OCI-LY7 (cell line): ENCODE measurements at regions not wholly inside any gene's neighbourhood (a gene's known extent, or its start where the extent isn't known, plus 50 kb on each side); places are given as distances from the start of the nearest gene placed in this dataset.

Source experiments
- BruUV-seq: library from RNA; stranded (reverse); fragments of 400-500 nt; replicated peaks from 2 replicates; lab custom pipeline; 2021; lab: Mats Ljungman, UMichigan
- CTCF ChIA-PET: fragments of 300-600 bp; sonication (Branson Sonifier 250); formaldehyde crosslinking; loops from one replicate; lab custom pipeline; 2022; ENCODE audit warnings: antibody characterized with exemption; ENCODE audit not compliant: unreplicated experiment; lab: Charles Lee
- POLR2A ChIA-PET: fragments of 300-600 bp; sonication (Branson Sonifier 250); formaldehyde crosslinking; loops from one replicate; lab custom pipeline; 2022; ENCODE audit warnings: antibody characterized with exemption; lab: Charles Lee
- DNase-seq: peaks from one replicate; pipeline ENCODE4 v3.0.0-alpha.2; 2015; ENCODE audit warnings: low spot score
- H2AFZ ChIP-seq: fragments of 200-600 bp; sonication (generic), shearing (Covaris generic); 2 replicates; pipeline ENCODE4 v1.6.1; 2014; ENCODE audit warnings: mild to moderate bottlenecking, antibody characterized with exemption, low read length, moderate library complexity
- H3K27ac ChIP-seq: fragments of 200-600 bp; sonication (generic); 2 replicates; pipeline ENCODE4 v1.5.1; 2014; ENCODE audit warnings: mixed run types, low read depth, mild to moderate bottlenecking, moderate library complexity, low read length, inconsistent platforms; ENCODE audit not compliant: poor library complexity, severe bottlenecking
- H3K36me3 ChIP-seq: fragments of 200-600 bp; sonication (generic); 2 replicates; pipeline ENCODE4 v1.6.1; 2014; ENCODE audit warnings: mild to moderate bottlenecking, antibody characterized with exemption, low read length, moderate library complexity, mixed read lengths; ENCODE audit not compliant: insufficient read depth
- H3K4me1 ChIP-seq: fragments of 200-600 bp; sonication (generic); 2 replicates; pipeline ENCODE4 v1.5.1; 2014; ENCODE audit warnings: mild to moderate bottlenecking, low read length; ENCODE audit not compliant: insufficient read depth, poor library complexity, severe bottlenecking
- H3K4me2 ChIP-seq: fragments of 200-600 bp; sonication (generic); 2 replicates; pipeline ENCODE4 v1.6.1; 2014; ENCODE audit warnings: mild to moderate bottlenecking, low read length
- H3K4me3 ChIP-seq: fragments of 200-600 bp; sonication (generic); 2 replicates; pipeline ENCODE4 v1.5.1; 2014; ENCODE audit warnings: mild to moderate bottlenecking, low read depth, low read length; ENCODE audit not compliant: poor library complexity, severe bottlenecking
- H3K79me2 ChIP-seq: fragments of 200-600 bp; sonication (generic); 2 replicates; pipeline ENCODE4 v1.6.1; 2016; ENCODE audit warnings: low read depth, mild to moderate bottlenecking, low read length, moderate library complexity, mixed read lengths; ENCODE audit not compliant: insufficient read depth
- H3K9me2 ChIP-seq: fragments of 200-600 bp; sonication (generic); 2 replicates; pipeline ENCODE4 v1.6.1; 2016; ENCODE audit warnings: mild to moderate bottlenecking, low read length, mixed read lengths; ENCODE audit not compliant: insufficient read depth
- H3K9me3 ChIP-seq: fragments of 200-600 bp; sonication (generic); 2 replicates; pipeline ENCODE4 v1.6.1; 2014; ENCODE audit warnings: mild to moderate bottlenecking, mixed run types, low read length, mixed read lengths
- H4K20me1 ChIP-seq: fragments of 200-600 bp; sonication (generic); 2 replicates; pipeline ENCODE4 v1.6.1; 2014; ENCODE audit warnings: mild to moderate bottlenecking, antibody characterized with exemption, low read length, moderate library complexity, mixed read lengths; ENCODE audit not compliant: insufficient read depth
- EZH2phosphoT487 ChIP-seq: fragments of 200-600 bp; sonication (generic); IDR thresholded peaks from 2 replicates; pipeline ENCODE4 v1.6.1; 2018; ENCODE audit warnings: low read depth, borderline replicate concordance, mild to moderate bottlenecking, mixed run types, antibody characterized with exemption, low read length, moderate library complexity, mixed read lengths
- intact Hi-C: fragments of 100-400 bp; cut with micrococcal nuclease; formaldehyde crosslinking; loops from one replicate; pipeline ENCODE4 v1.10.0; 2022; ENCODE audit not compliant: unreplicated experiment
- TF ChIP-seq, protein P1 (sequence below): fragments of 200-600 bp; sonication (generic); conservative IDR thresholded peaks from 2 replicates; pipeline ENCODE4 v1.5.1; 2014; ENCODE audit warnings: mild to moderate bottlenecking, antibody characterized with exemption, low read length, moderate library complexity, mixed read lengths

DNA sequence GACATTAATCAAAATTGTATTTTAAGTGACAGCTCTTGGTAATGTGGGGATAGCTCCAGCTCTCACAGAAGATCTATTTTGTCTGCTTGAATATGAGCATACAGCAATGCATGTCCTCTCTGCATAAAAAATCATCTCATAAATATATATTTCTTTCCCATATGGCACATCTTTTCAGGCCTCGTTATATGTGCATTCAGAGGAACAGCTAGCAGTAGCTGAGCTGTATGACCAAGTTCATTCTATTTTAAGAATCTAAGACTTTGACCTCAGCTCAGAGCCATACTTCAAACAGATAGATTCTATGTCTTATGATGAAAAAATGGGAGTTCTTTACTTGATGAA is 487.2 kb downstream of the ARHGEF28 start:
- Histone ChIP-seq H3K27ac (no peak overlapping the region), H3K79me2 (no peaks in the 10 kb centered on the region), H3K36me3 (no peaks in the 10 kb centered on the region), H3K4me3 (no peak overlapping the region), H3K4me2 (no peak overlapping the region), H4K20me1 (no peaks in the 10 kb centered on the region), H3K9me2 (no peaks in the 10 kb centered on the region), H2AFZ (no peak overlapping the region), H3K9me3 (no peaks in the 10 kb centered on the region), H3K4me1 (no peaks in the 10 kb centered on the region)
- TF ChIP-seq, protein P1, sequence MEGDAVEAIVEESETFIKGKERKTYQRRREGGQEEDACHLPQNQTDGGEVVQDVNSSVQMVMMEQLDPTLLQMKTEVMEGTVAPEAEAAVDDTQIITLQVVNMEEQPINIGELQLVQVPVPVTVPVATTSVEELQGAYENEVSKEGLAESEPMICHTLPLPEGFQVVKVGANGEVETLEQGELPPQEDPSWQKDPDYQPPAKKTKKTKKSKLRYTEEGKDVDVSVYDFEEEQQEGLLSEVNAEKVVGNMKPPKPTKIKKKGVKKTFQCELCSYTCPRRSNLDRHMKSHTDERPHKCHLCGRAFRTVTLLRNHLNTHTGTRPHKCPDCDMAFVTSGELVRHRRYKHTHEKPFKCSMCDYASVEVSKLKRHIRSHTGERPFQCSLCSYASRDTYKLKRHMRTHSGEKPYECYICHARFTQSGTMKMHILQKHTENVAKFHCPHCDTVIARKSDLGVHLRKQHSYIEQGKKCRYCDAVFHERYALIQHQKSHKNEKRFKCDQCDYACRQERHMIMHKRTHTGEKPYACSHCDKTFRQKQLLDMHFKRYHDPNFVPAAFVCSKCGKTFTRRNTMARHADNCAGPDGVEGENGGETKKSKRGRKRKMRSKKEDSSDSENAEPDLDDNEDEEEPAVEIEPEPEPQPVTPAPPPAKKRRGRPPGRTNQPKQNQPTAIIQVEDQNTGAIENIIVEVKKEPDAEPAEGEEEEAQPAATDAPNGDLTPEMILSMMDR: no peak
- TF ChIP-seq EZH2phosphoT487: no peak
- intact Hi-C loops: no loop called here
- ChIA-PET POLR2A (interaction anchor here (0.7 kb wide), 1 partner anchor 12 kb away, joined by 4 read pairs; no protein-coding TSS in a partner anchor), CTCF (no interaction called here)
- DNase-seq: no peak
- BruUV-seq: no TSS peak

DNA sequence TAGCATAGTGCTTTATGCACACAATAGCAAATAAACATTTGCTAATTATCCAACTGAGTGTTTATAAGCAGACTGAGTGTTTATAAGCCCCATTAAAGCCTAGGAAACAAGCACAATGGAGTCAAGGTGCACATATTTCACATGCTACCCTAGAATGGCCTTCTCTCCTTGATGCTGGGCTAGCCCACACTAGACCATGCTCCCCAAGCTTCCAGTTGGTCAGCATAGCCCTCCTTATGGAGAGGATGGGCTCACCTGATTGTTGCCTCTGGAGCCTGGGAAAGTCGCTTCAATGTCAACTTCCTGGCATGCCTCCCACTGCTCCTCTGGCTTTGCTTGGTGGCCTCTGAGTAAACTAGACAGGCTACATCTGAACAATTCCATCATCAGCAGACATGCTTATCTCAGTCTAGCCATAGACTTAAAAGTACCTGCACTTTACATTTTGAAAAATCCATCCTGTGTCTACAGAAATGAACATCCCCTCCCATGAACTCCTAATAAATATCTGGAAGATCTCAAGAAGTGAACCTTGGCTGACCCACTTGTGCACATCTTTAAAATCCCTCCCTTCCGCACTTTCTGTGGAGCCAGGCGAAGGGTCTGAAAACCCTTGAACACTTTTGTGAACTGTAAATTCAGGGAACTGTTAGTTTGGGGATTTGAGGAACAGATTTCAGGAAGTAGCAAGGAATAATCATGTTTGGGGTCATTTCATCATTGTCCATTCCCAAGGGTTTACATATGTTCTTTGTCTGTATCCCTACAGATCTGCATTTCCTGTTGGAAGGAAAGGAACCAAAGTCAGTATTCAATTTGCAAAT is 486.6 kb downstream of the ARHGEF28 start:
- ChIA-PET CTCF (no interaction called here), POLR2A (no interaction called here)
- H2AFZ ChIP-seq: no peak overlapping the region
- no peak overlapping the region for H3K27ac ChIP-seq
- no peaks in the 10 kb centered on the region for H3K9me2 ChIP-seq
- TF ChIP-seq, protein P1: no peak
- no peak for TF ChIP-seq EZH2phosphoT487
- no peaks in the 10 kb centered on the region for H4K20me1 ChIP-seq
- no TSS peak for BruUV-seq
- intact Hi-C loops: no loop called here
- no peak overlapping the region for H3K4me2 ChIP-seq
- no peak for DNase-seq
- H3K79me2 ChIP-seq: no peaks in the 10 kb centered on the region
- H3K9me3 ChIP-seq: no peaks in the 10 kb centered on the region
- no peak overlapping the region for H3K4me3 ChIP-seq
- H3K4me1 ChIP-seq: no peaks in the 10 kb centered on the region
- H3K36me3 ChIP-seq: no peaks in the 10 kb centered on the region

DNA sequence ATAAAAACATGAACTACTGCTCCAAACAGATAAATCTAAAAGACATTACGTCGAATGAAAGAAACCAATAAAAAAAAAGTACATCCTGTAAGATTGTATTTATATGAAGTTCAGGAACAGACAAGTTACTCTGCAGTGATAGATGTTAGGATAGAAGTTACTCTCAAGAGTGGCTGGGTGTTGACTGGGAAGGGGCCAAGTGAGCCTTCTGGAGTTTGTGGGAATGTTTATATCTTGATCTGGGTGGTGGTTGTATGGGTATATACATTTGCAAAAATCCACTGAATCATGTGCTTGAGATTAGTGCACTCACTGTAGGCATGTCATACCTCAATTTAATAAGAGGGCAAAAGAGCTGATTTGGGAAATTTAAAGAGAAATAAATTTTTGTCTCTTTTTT is 485.8 kb downstream of the ARHGEF28 start:
- CTCF ChIA-PET: no interaction called here

More for the DNA sequence above, 485.8 kb downstream of the ARHGEF28 start:
- Histone ChIP-seq H3K9me3 (no peaks in the 10 kb centered on the region), H3K4me2 (no peak overlapping the region), H3K79me2 (no peaks in the 10 kb centered on the region), H3K4me1 (no peaks in the 10 kb centered on the region), H4K20me1 (no peaks in the 10 kb centered on the region), H3K27ac (no peak overlapping the region), H3K4me3 (no peak overlapping the region), H3K36me3 (no peaks in the 10 kb centered on the region), H3K9me2 (no peaks in the 10 kb centered on the region), H2AFZ (no peak overlapping the region)
- BruUV-seq: no TSS peak
- TF ChIP-seq EZH2phosphoT487: no peak
- TF ChIP-seq, protein P1: no peak
- POLR2A ChIA-PET: no interaction called here
- DNase-seq: no peak
- intact Hi-C loops: no loop called here
